ENCODE measurements at regions not wholly inside any gene's neighbourhood (a gene's known extent, or its start where the extent isn't known, plus 50 kb on each side); places are given as distances from the start of the nearest gene placed in this dataset.
"Not testable (repeated sequence)": the region's sequence is repeated elsewhere in the genome, so short reads cannot be mapped to it uniquely, and the experiment has no call there.

DNA sequence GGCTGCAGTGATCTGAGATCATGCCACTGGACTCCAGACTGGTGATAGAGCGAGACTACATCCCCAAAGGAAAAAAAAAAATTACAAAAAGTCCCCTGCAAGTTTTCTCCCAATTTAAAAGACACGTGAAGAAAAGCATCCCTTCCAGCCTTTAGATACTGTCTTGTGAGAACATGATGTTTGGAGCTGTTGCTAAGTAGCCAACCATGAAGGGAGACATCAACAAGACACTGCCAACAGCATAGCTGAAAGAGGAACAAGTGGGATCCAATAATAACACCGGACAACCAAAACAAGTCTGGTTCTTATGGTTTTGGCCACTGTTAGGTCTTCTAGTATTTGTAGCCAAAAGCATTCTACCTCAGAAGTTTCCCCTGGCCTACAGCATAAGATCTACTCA lies 118.9 kb upstream of the CCDC180 start:
- WGBS, 3 donors, result 60 to 74% (median 69%) methylated on average over 3 of the region's 3 CpGs
- no peaks in the 10 kb centered on the region for H3K36me3 ChIP-seq
- no peak for DNase-seq
- H3K4me1 ChIP-seq (ENCODE audit: insufficient read depth), result no peaks in the 10 kb centered on the region
- no peak overlapping the region for H3K27ac ChIP-seq
- H3K27me3 ChIP-seq, result no peaks in the 10 kb centered on the region
- no peaks in the 10 kb centered on the region for H3K9me3 ChIP-seq
- TF ChIP-seq EP300 (IDR thresholded peaks at IDR 0.05) (no peak), POLR2A (IDR thresholded peaks at IDR 0.05) (no peak)
- TF ChIP-seq, protein P1, sequence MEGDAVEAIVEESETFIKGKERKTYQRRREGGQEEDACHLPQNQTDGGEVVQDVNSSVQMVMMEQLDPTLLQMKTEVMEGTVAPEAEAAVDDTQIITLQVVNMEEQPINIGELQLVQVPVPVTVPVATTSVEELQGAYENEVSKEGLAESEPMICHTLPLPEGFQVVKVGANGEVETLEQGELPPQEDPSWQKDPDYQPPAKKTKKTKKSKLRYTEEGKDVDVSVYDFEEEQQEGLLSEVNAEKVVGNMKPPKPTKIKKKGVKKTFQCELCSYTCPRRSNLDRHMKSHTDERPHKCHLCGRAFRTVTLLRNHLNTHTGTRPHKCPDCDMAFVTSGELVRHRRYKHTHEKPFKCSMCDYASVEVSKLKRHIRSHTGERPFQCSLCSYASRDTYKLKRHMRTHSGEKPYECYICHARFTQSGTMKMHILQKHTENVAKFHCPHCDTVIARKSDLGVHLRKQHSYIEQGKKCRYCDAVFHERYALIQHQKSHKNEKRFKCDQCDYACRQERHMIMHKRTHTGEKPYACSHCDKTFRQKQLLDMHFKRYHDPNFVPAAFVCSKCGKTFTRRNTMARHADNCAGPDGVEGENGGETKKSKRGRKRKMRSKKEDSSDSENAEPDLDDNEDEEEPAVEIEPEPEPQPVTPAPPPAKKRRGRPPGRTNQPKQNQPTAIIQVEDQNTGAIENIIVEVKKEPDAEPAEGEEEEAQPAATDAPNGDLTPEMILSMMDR (IDR thresholded peaks at IDR 0.05), result no peak
- intact Hi-C loops (cut with DNase I), result no loop called here
- no peak overlapping the region for H3K4me3 ChIP-seq

DNA sequence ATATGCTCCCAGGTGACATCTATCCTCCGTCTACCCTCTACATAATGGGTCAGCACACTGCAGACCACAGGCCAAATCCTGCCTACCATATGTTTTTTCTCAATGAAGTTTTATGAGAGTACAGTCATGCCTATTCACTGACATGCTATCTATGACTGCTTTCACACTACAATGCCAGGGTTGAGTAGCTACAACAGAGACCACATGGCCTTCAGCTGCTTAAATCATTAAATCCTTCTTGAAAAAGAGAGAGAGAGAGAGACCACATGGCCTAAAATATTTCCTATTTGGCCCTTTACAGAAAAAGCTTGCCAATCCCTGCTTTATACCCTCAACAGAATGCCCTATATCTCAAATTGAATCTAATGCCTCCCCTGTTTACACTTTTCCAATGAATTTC lies 119.8 kb upstream of the CCDC180 start:
- H3K27me3 ChIP-seq; H3K4me3 ChIP-seq; H3K4me1 ChIP-seq (ENCODE audit: insufficient read depth); H3K27ac ChIP-seq; intact Hi-C loops (cut with DNase I); H3K36me3 ChIP-seq; DNase-seq; H3K9me3 ChIP-seq: not testable (repeated sequence)
- 80 to 95% (median 82%) methylated on average over 1 of the region's 1 CpG for WGBS, 3 donors

DNA sequence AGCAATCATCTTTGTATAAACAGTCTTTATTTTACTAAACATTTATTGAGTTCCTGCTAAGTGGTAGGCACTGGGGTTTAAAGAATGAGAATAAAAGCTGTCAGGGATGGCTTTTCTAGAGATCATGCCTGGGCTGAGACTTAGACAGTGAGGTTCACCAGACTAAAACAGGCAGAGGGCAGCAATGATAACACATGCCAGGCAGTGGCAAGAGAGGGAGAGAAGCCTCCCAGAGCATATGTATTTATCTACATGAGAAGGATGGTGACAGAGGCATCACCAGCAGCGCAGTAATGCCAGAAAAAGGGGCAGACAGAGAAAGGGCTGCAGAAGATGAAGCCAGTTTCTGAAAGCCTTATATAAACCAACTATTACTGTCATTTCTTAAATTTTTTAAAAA lies 121.0 kb upstream of the CCDC180 start:
- no peak for DNase-seq
- 81 to 98% (median 97%) methylated on average over 1 of the region's 1 CpG for WGBS, 3 donors
- TF ChIP-seq, protein P1 (IDR thresholded peaks at IDR 0.05), result no peak
- TF ChIP-seq POLR2A (IDR thresholded peaks at IDR 0.05) (no peak), EP300 (IDR thresholded peaks at IDR 0.05) (no peak)
- Histone ChIP-seq H3K4me1 (ENCODE audit: insufficient read depth) (no peaks in the 10 kb centered on the region), H3K4me3 (no peak overlapping the region), H3K9me3 (no peaks in the 10 kb centered on the region), H3K27ac (no peak overlapping the region), H3K27me3 (no peaks in the 10 kb centered on the region), H3K36me3 (no peaks in the 10 kb centered on the region)
- intact Hi-C loops (cut with DNase I), result no loop called here

DNA sequence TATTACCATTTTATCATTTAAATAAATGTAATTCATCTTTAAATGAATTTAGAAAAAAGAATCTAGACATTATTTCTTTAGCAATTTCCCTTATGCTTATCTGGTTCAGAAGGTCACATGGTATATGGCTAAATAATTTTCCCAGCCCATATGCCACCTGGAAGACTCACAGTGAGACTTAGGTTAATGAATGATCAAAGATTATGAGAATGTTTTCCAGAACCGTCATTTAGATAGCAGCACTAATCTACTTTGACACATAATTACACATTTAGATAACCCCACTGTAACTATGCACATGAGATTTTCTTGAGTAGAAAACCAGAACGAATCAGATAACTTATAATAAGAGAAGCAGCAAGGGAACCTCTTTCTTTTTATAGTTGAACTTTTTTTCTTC lies 124.9 kb upstream of the CCDC180 start:
- H3K27me3 ChIP-seq; H3K4me1 ChIP-seq (ENCODE audit: insufficient read depth); H3K27ac ChIP-seq; H3K4me3 ChIP-seq; DNase-seq; H3K36me3 ChIP-seq; intact Hi-C loops (cut with DNase I); H3K9me3 ChIP-seq: not testable (repeated sequence)
- WGBS, 3 donors, result 31 to 42% (median 35%) methylated on average over 2 of the region's 2 CpGs

DNA sequence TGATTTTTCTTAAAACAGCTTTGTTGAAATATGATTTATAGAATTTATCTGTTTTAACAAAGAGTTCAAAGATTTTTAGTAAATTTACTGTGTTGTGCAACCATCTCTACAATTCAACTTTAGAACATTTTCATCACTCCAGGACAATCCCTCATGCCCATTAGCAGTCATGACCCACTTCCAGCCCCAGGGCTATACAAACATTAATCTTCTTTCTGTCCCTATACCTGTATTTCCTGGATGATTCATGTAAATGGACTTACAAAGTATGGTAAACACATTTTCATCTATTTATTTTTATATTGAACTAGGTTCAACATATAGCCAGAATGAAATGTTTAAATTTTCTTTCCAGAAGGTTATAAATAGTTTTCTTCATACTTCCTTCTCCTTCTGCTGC lies 127.8 kb upstream of the CCDC180 start:
- no peak for DNase-seq
- Histone ChIP-seq H3K36me3 (no peaks in the 10 kb centered on the region), H3K27me3 (no peaks in the 10 kb centered on the region), H3K27ac (no peak overlapping the region), H3K4me3 (no peak overlapping the region), H3K4me1 (ENCODE audit: insufficient read depth) (no peaks in the 10 kb centered on the region), H3K9me3 (no peaks in the 10 kb centered on the region)
- intact Hi-C loops (cut with DNase I), result no loop called here
- TF ChIP-seq, protein P1 (IDR thresholded peaks at IDR 0.05), result no peak
- TF ChIP-seq POLR2A (IDR thresholded peaks at IDR 0.05) (no peak), EP300 (IDR thresholded peaks at IDR 0.05) (no peak)

DNA sequence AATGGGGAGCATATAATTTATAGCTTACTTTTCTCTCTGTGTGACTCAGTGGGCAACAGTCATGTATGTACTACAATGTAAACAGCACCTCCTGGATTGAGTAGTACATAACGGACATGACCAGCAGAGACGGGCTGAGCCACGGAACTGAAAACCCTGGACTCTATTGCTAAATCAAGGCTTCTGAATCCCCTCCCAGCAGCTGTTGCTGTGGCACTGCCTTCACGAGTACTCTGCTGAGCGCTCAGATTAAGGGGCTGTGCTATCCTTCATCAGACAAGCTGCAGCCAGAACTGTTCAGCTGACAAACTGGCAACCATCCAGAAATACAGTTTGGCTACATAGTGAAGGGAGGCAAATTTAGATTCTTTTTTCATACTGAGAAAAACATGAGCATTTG lies 131.3 kb upstream of the CCDC180 start:
- 9 to 12% (median 10%) methylated on average over 5 of the region's 5 CpGs for WGBS, 3 donors

DNA sequence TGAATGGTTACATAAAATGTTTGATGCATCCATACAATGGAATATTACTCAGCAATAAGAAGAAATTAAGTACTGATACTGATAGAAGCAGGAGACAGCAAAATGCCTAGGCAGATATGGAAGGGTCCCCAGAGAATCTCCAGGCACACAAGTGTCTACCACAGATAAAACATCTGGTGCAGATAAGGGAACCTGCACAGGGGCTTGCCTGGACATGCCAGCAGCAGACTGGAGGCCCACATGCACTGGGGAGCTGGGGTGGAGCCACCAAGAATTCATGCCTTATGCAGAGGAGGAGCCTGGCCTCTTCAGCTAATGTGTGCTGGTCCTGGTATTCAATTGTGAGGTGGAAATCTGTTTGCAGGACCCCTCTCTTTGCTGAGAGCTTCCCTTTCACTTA lies 129.2 kb upstream of the CTSV start:
- H3K36me3 ChIP-seq; H3K4me1 ChIP-seq (ENCODE audit: insufficient read depth); intact Hi-C loops (cut with DNase I); H3K27me3 ChIP-seq; DNase-seq; H3K27ac ChIP-seq; H3K4me3 ChIP-seq; H3K9me3 ChIP-seq: not testable (repeated sequence)

More for the DNA sequence above, 131.3 kb upstream of the CCDC180 start:
- DNase-seq, result no peak
- no peak overlapping the region for H3K4me3 ChIP-seq
- no peaks in the 10 kb centered on the region for H3K36me3 ChIP-seq
- H3K27me3 ChIP-seq, result no peaks in the 10 kb centered on the region
- no peaks in the 10 kb centered on the region for H3K9me3 ChIP-seq
- H3K27ac ChIP-seq, result no peak overlapping the region
- no peaks in the 10 kb centered on the region for H3K4me1 ChIP-seq (ENCODE audit: insufficient read depth)
- intact Hi-C loops (cut with DNase I), result no loop called here
- no peak for TF ChIP-seq POLR2A (IDR thresholded peaks at IDR 0.05)
- no peak for TF ChIP-seq EP300 (IDR thresholded peaks at IDR 0.05)
- TF ChIP-seq, protein P1 (IDR thresholded peaks at IDR 0.05), result no peak

DNA sequence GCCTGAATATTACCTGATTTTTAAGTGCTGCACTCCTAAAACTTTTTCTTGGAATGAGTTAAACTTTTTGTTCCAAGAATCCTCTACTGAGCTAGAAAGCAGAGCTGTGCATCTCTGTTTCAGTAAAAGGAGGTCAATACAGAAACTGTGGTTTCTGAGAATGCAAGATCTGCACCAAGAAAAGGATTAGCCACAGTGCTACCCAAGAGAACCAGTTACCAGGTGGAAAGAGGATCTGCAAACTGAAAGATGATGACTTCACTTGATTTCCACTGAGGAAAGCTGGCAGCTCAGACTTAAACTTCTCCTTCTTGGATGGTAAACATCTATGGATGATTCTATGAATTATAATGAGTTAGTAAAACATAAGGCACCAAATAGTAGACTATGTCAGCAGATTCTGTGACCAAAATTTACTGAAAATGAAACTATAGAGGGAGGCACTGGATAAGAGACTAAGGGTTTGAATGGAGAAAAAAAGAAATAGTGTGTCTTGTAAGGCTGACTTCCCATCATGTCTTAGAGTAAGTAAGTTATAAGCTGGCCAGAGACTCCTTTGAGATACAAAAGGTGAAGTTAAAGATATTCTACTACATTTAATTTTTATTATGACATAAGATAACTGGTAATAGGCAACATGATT lies 127.7 kb upstream of the CTSV start:
- H3K27me3 ChIP-seq; H3K9me3 ChIP-seq; H3K36me3 ChIP-seq; H3K27ac ChIP-seq; intact Hi-C loops (cut with DNase I); H3K4me3 ChIP-seq; DNase-seq; H3K4me1 ChIP-seq (ENCODE audit: insufficient read depth): not testable (repeated sequence)
